ENCODE measurements at regions not wholly inside any gene's neighbourhood (a gene's known extent, or its start where the extent isn't known, plus 50 kb on each side); places are given as distances from the start of the nearest gene placed in this dataset.

DNA sequence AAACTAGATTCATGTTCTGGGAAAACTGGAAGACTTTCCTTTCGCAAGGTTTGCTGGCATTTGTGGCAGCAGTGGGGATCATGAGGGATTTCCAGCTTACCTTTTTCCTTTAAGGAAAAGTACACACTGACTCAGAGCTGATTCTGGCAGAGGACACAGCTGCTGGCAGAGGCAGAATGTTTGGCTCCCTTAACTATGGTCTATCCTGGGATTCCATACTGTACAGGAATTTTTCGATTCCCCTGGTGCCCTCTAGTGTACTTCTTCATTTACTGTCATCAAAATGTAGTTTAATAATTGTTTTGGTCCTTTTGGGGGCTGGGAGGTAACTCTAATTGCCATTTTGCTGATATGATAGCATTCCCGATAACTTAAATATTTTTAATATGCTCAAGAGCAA is 152.7 kb downstream of the GABRG1 start:
- TF ChIP-seq, protein P1, sequence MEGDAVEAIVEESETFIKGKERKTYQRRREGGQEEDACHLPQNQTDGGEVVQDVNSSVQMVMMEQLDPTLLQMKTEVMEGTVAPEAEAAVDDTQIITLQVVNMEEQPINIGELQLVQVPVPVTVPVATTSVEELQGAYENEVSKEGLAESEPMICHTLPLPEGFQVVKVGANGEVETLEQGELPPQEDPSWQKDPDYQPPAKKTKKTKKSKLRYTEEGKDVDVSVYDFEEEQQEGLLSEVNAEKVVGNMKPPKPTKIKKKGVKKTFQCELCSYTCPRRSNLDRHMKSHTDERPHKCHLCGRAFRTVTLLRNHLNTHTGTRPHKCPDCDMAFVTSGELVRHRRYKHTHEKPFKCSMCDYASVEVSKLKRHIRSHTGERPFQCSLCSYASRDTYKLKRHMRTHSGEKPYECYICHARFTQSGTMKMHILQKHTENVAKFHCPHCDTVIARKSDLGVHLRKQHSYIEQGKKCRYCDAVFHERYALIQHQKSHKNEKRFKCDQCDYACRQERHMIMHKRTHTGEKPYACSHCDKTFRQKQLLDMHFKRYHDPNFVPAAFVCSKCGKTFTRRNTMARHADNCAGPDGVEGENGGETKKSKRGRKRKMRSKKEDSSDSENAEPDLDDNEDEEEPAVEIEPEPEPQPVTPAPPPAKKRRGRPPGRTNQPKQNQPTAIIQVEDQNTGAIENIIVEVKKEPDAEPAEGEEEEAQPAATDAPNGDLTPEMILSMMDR (IDR thresholded peaks at IDR 0.05) = no peak
- TF ChIP-seq POLR2A (IDR thresholded peaks at IDR 0.05) (no peak), EP300 (IDR thresholded peaks at IDR 0.05) (no peak)
